HepG2 (cell line): ENCODE measurements at regions not wholly inside any gene's neighbourhood (a gene's known extent, or its start where the extent isn't known, plus 50 kb on each side); places are given as distances from the start of the nearest gene placed in this dataset.
"Not testable (repeated sequence)": the region's sequence is repeated elsewhere in the genome, so short reads cannot be mapped to it uniquely, and the experiment has no call there.

Source experiments
- CTCF ChIP-seq: sonication (generic); formaldehyde crosslinking; IDR thresholded peaks from 2 replicates; pipeline ENCODE4 v1.5.0; 2020; ENCODE audit warnings: mild to moderate bottlenecking, missing genetic modification reagents, moderate library complexity
- ETS1 ChIP-seq: sonication (generic); formaldehyde crosslinking; IDR thresholded peaks from 2 replicates; pipeline ENCODE4 v1.4.0; 2020; ENCODE audit warnings: missing genetic modification reagents
- HOXA5 ChIP-seq: sonication (generic); formaldehyde crosslinking; IDR thresholded peaks from 2 replicates; pipeline ENCODE4 v1.4.0; 2020; ENCODE audit warnings: missing genetic modification reagents
- RORA ChIP-seq: sonication (generic); formaldehyde crosslinking; IDR thresholded peaks from 2 replicates; pipeline ENCODE4 v1.5.0; 2020; ENCODE audit warnings: mild to moderate bottlenecking, missing genetic modification reagents, moderate library complexity

GRCh38 chr4:170441146-170441545 lies 351.4 kb upstream of the AADAT start:
- not testable (repeated sequence) for TF ChIP-seq HOXA5 (CRISPR knock-in tag); RORA; CTCF (CRISPR knock-in tag); ETS1 (CRISPR knock-in tag)
